MCF 10A (cell line): ENCODE measurements at regions not wholly inside any gene's neighbourhood (a gene's known extent, or its start where the extent isn't known, plus 50 kb on each side); places are given as distances from the start of the nearest gene placed in this dataset.
A peak's percentile ranks its signal among the peaks of the same experiment; 100 is the strongest.

Experiments used
- BruUV-seq: library from RNA; stranded (reverse); fragments of 400-500 nt; replicated peaks from 2 replicates; lab custom pipeline; 2021; lab: Mats Ljungman, UMichigan
- CTCF ChIA-PET: fragments of 300-600 bp; sonication (Branson Sonifier 250); formaldehyde crosslinking; extraction: SDS; loops from one replicate; lab custom pipeline; 2021; ENCODE audit warnings: antibody characterized with exemption, inconsistent platforms; lab: Yijun Ruan, JAX
- POLR2A ChIA-PET: fragments of 300-600, 350-650 bp; sonication (Branson Sonifier 250); formaldehyde crosslinking; extraction: SDS; loops from one replicate; lab custom pipeline; 2020; ENCODE audit warnings: antibody characterized with exemption, inconsistent platforms; lab: Yijun Ruan, JAX
- DNase-seq: peaks from one replicate; pipeline ENCODE4 v3.0.0-alpha.2; 2018; ENCODE audit not compliant: unreplicated experiment
- H3K27ac Mint-ChIP-seq: one replicate; pipeline ENCODE4 v1.8.0; 2022; ENCODE audit warnings: mild to moderate bottlenecking, low read depth, mixed read lengths; ENCODE audit not compliant: unreplicated experiment
- H3K27me3 Mint-ChIP-seq: one replicate; pipeline ENCODE4 v1.8.0; 2022; ENCODE audit warnings: mixed read lengths; ENCODE audit not compliant: insufficient read depth, unreplicated experiment
- H3K36me3 Mint-ChIP-seq: one replicate; pipeline ENCODE4 v1.8.0; 2022; ENCODE audit warnings: mild to moderate bottlenecking, moderate library complexity, mixed read lengths; ENCODE audit not compliant: insufficient read depth, unreplicated experiment
- H3K4me1 Mint-ChIP-seq: one replicate; pipeline ENCODE4 v1.8.0; 2022; ENCODE audit warnings: mixed read lengths; ENCODE audit not compliant: insufficient read depth, unreplicated experiment
- H3K4me3 Mint-ChIP-seq: one replicate; pipeline ENCODE4 v1.8.0; 2022; ENCODE audit warnings: mild to moderate bottlenecking, moderate library complexity, mixed read lengths; ENCODE audit not compliant: unreplicated experiment
- H3K9me3 Mint-ChIP-seq: one replicate; pipeline ENCODE4 v1.8.0; 2022; ENCODE audit warnings: mixed read lengths; ENCODE audit not compliant: unreplicated experiment
- intact Hi-C: fragments of 100-400 bp; cut with micrococcal nuclease; formaldehyde crosslinking; loops from 2 replicates; pipeline ENCODE4 v1.14.1; 2022
- TF ChIP-seq, protein P1 (sequence below): fragments of 200-600 bp; IDR thresholded peaks from one replicate; pipeline ENCODE4 v1.8.0; 2022; ENCODE audit warnings: antibody characterized with exemption, mild to moderate bottlenecking; ENCODE audit not compliant: unreplicated experiment

DNA sequence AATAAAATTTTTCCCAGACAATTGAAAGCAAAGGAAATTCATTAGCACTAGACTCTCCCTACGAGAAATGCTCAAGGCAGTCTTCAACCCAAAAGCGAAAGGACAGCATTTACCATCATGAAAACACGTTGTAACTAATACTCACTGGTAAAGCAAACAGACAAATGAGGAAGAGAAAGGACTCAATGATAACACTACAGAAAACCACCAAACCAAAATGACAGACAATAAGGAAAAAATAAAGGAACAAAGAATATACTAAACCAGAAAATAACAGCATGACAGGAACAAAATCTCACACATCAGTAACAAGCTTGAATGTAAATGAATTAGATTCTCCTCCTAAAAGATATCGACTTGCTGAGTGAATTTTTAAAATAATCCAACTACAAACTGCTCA lies 190.7 kb downstream of the NOL4 start:
- Mint-ChIP-seq H3K4me3 (no peak overlapping the region), H3K36me3 (no peaks in the 10 kb centered on the region), H3K27ac (no peak overlapping the region), H3K4me1 (no peaks in the 10 kb centered on the region), H3K9me3 (peaks cover 7% of the 10 kb centered on the region), H3K27me3 (no peaks in the 10 kb centered on the region)
- TF ChIP-seq, protein P1, sequence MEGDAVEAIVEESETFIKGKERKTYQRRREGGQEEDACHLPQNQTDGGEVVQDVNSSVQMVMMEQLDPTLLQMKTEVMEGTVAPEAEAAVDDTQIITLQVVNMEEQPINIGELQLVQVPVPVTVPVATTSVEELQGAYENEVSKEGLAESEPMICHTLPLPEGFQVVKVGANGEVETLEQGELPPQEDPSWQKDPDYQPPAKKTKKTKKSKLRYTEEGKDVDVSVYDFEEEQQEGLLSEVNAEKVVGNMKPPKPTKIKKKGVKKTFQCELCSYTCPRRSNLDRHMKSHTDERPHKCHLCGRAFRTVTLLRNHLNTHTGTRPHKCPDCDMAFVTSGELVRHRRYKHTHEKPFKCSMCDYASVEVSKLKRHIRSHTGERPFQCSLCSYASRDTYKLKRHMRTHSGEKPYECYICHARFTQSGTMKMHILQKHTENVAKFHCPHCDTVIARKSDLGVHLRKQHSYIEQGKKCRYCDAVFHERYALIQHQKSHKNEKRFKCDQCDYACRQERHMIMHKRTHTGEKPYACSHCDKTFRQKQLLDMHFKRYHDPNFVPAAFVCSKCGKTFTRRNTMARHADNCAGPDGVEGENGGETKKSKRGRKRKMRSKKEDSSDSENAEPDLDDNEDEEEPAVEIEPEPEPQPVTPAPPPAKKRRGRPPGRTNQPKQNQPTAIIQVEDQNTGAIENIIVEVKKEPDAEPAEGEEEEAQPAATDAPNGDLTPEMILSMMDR: no peak
- DNase-seq: no peak
- intact Hi-C loops: no loop called here
- BruUV-seq: no TSS peak
- ChIA-PET CTCF (interaction anchor here (0.7 to 0.8 kb wide), 2 partner anchors 89 to 254 kb away, joined by 3 to 5 read pairs; no protein-coding TSS in a partner anchor), POLR2A (no interaction called here)

DNA sequence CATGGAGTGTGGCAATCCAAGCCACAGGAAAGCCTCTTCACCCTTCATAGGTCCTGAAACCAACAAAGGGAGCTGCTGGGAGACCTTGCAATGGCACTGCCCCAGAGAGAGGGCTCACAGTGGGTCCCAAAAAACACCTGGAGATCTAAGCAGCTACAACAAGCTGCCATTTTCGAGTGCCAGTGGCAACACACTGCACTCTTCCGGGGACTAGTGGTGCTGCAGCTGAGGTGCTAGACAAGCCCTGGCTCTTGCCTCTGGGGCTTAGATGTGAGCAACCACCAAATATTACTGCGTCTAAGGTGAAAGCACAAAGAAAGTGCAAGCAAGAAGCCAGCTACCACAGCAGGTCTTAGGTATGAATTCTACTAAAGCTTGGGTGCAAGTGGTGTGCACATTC lies 192.9 kb downstream of the NOL4 start:
- Mint-ChIP-seq H3K4me1 (no peaks in the 10 kb centered on the region), H3K4me3 (no peak overlapping the region), H3K36me3 (no peaks in the 10 kb centered on the region), H3K9me3 (peaks cover 7% of the 10 kb centered on the region), H3K27ac (no peak overlapping the region), H3K27me3 (no peaks in the 10 kb centered on the region)
- intact Hi-C loops: no loop called here
- DNase-seq: peak; percentile 9
- TF ChIP-seq, protein P1: no peak
- CTCF ChIA-PET: no interaction called here
- POLR2A ChIA-PET: no interaction called here
- no TSS peak for BruUV-seq

DNA sequence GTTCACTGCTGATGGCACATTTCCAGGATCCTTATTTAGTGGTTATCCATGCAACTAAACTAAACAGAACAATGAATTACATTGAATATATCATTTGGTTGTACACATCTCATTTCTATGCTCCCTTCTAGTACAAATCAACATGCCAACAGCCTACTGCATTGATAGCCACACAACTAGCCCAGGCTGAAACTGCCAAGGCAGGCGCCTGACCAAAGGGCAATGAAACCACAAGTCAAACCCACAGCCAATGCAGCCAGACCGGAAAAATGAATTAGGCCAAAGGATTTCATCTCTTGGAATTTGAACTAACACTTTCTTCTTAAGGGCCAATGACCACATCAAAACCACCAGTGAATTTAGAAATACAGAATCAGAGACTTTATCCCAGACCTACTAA lies 196.4 kb downstream of the NOL4 start:
- DNase-seq: no peak
- H3K27me3 Mint-ChIP-seq: no peaks in the 10 kb centered on the region
- no peaks in the 10 kb centered on the region for H3K36me3 Mint-ChIP-seq
- H3K4me1 Mint-ChIP-seq: no peaks in the 10 kb centered on the region
- POLR2A ChIA-PET: no interaction called here
- intact Hi-C loops: no loop called here
- no peak overlapping the region for H3K27ac Mint-ChIP-seq
- TF ChIP-seq, protein P1: no peak
- BruUV-seq: no TSS peak
- no peak overlapping the region for H3K4me3 Mint-ChIP-seq
- H3K9me3 Mint-ChIP-seq: peaks cover 7% of the 10 kb centered on the region
- CTCF ChIA-PET: no interaction called here

DNA sequence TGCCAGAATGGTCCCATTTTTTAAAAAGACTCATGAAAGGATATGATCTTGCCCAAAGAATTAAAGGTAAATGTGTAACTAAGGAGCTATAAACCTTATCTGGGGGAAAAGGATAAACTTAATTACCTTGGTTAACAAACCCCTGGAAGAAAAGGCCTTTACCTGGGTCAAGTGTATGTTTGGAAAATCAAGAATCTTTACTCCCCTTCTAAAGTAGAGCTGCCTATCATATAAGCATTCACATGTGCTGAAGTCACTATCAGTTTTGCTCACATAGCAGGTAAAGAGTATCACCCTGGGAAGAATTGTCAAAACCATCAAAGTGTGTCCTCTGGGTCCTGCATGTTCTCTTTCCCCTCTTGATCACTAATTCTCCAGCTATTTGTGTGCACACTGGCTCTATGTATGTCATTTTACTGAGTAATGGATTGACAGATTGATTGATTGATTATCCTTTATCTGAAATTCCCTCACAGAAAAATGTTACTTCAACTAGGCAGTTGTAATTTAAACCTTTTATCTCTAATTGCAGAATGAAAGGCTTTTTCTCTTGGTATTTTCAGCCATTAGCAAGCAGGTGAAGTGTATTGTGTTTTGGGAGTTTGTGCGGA lies 199.4 kb downstream of the NOL4 start:
- no peaks in the 10 kb centered on the region for H3K27me3 Mint-ChIP-seq
- CTCF ChIA-PET: no interaction called here
- intact Hi-C loops: no loop called here
- DNase-seq: no peak
- H3K4me3 Mint-ChIP-seq: no peak overlapping the region
- no peaks in the 10 kb centered on the region for H3K36me3 Mint-ChIP-seq
- H3K27ac Mint-ChIP-seq: no peak overlapping the region
- no TSS peak for BruUV-seq
- TF ChIP-seq, protein P1: no peak
- H3K4me1 Mint-ChIP-seq: no peaks in the 10 kb centered on the region
- H3K9me3 Mint-ChIP-seq: peaks cover 8% of the 10 kb centered on the region
- POLR2A ChIA-PET: interaction anchor here (0.6 kb wide), 2 partner anchors 11 to 551 kb away, joined by 3 read pairs; no protein-coding TSS in a partner anchor
